ENCODE measurements at regions not wholly inside any gene's neighbourhood (a gene's known extent, or its start where the extent isn't known, plus 50 kb on each side); places are given as distances from the start of the nearest gene placed in this dataset.

- no peaks in the 10 kb centered on the region for H3K36me3 Mint-ChIP-seq (ENCODE audit: low read depth)
- no peak overlapping the region for H3K27ac Mint-ChIP-seq
- no peaks in the 10 kb centered on the region for H3K9me3 Mint-ChIP-seq
- no peaks in the 10 kb centered on the region for H3K4me1 Mint-ChIP-seq (ENCODE audit: low read depth)
- no peak overlapping the region for H3K4me3 Mint-ChIP-seq
- no peaks in the 10 kb centered on the region for H3K27me3 Mint-ChIP-seq (ENCODE audit: low read depth)
Measured at GRCh38 chr2:14557111-14557510, 75.4 kb upstream of the LRATD1 start.

- H3K27ac Mint-ChIP-seq, result no peak overlapping the region
Measured at GRCh38 chr2:14557916-14558315, 74.6 kb upstream of the LRATD1 start.

GRCh38 chr2:14558335-14558919, 74.1 kb upstream of the LRATD1 start:
- no peaks in the 10 kb centered on the region for H3K4me1 Mint-ChIP-seq (ENCODE audit: low read depth)
- no peaks in the 10 kb centered on the region for H3K9me3 Mint-ChIP-seq
- H3K27ac Mint-ChIP-seq, result no peak overlapping the region
- no peaks in the 10 kb centered on the region for H3K27me3 Mint-ChIP-seq (ENCODE audit: low read depth)
- H3K36me3 Mint-ChIP-seq (ENCODE audit: low read depth), result no peaks in the 10 kb centered on the region
- no peak overlapping the region for H3K4me3 Mint-ChIP-seq

More at GRCh38 chr2:14557916-14558315, 74.6 kb upstream of the LRATD1 start:
- Mint-ChIP-seq H3K4me3 (no peak overlapping the region), H3K27me3 (ENCODE audit: low read depth) (no peaks in the 10 kb centered on the region), H3K4me1 (ENCODE audit: low read depth) (no peaks in the 10 kb centered on the region), H3K9me3 (no peaks in the 10 kb centered on the region), H3K36me3 (ENCODE audit: low read depth) (no peaks in the 10 kb centered on the region)

- H3K4me3 Mint-ChIP-seq, result no peak overlapping the region
- no peak overlapping the region for H3K27ac Mint-ChIP-seq
- no peaks in the 10 kb centered on the region for H3K36me3 Mint-ChIP-seq (ENCODE audit: low read depth)
- no peaks in the 10 kb centered on the region for H3K4me1 Mint-ChIP-seq (ENCODE audit: low read depth)
- H3K27me3 Mint-ChIP-seq (ENCODE audit: low read depth), result no peaks in the 10 kb centered on the region
- no peaks in the 10 kb centered on the region for H3K9me3 Mint-ChIP-seq
Measured at GRCh38 chr2:14560716-14561115, 71.8 kb upstream of the LRATD1 start.

GRCh38 chr2:14563324-14563723, 69.2 kb upstream of the LRATD1 start:
- no peaks in the 10 kb centered on the region for H3K36me3 Mint-ChIP-seq (ENCODE audit: low read depth)
- H3K27me3 Mint-ChIP-seq (ENCODE audit: low read depth), result no peaks in the 10 kb centered on the region
- H3K27ac Mint-ChIP-seq, result no peak overlapping the region
- no peaks in the 10 kb centered on the region for H3K9me3 Mint-ChIP-seq
- no peaks in the 10 kb centered on the region for H3K4me1 Mint-ChIP-seq (ENCODE audit: low read depth)
- no peak overlapping the region for H3K4me3 Mint-ChIP-seq

- no peaks in the 10 kb centered on the region for H3K4me1 Mint-ChIP-seq (ENCODE audit: low read depth)
- H3K4me3 Mint-ChIP-seq, result no peak overlapping the region
- H3K9me3 Mint-ChIP-seq, result peaks cover 3% of the 10 kb centered on the region
- H3K36me3 Mint-ChIP-seq (ENCODE audit: low read depth), result no peaks in the 10 kb centered on the region
- no peaks in the 10 kb centered on the region for H3K27me3 Mint-ChIP-seq (ENCODE audit: low read depth)
- H3K27ac Mint-ChIP-seq, result no peak overlapping the region
Measured at GRCh38 chr2:14565666-14566065, 66.9 kb upstream of the LRATD1 start.

GRCh38 chr2:14567561-14567960, 65.0 kb upstream of the LRATD1 start:
- H3K36me3 Mint-ChIP-seq (ENCODE audit: low read depth), result no peaks in the 10 kb centered on the region
- H3K4me1 Mint-ChIP-seq (ENCODE audit: low read depth), result no peaks in the 10 kb centered on the region
- peaks cover 3% of the 10 kb centered on the region for H3K9me3 Mint-ChIP-seq
- no peaks in the 10 kb centered on the region for H3K27me3 Mint-ChIP-seq (ENCODE audit: low read depth)
- no peak overlapping the region for H3K4me3 Mint-ChIP-seq
- H3K27ac Mint-ChIP-seq, result no peak overlapping the region

GRCh38 chr2:14569294-14569693, 63.2 kb upstream of the LRATD1 start:
- Mint-ChIP-seq H3K4me1 (ENCODE audit: low read depth) (no peaks in the 10 kb centered on the region), H3K9me3 (peaks cover 3% of the 10 kb centered on the region), H3K36me3 (ENCODE audit: low read depth) (no peaks in the 10 kb centered on the region), H3K27ac (no peak overlapping the region), H3K27me3 (ENCODE audit: low read depth) (no peaks in the 10 kb centered on the region), H3K4me3 (no peak overlapping the region)

- H3K27me3 Mint-ChIP-seq (ENCODE audit: low read depth), result no peaks in the 10 kb centered on the region
- H3K4me1 Mint-ChIP-seq (ENCODE audit: low read depth), result no peaks in the 10 kb centered on the region
- H3K9me3 Mint-ChIP-seq, result peaks cover 3% of the 10 kb centered on the region
- no peak overlapping the region for H3K4me3 Mint-ChIP-seq
- no peak overlapping the region for H3K27ac Mint-ChIP-seq
- H3K36me3 Mint-ChIP-seq (ENCODE audit: low read depth), result no peaks in the 10 kb centered on the region
Measured at GRCh38 chr2:14572633-14573032, 59.9 kb upstream of the LRATD1 start.

- no peak overlapping the region for H3K27ac Mint-ChIP-seq
- H3K4me1 Mint-ChIP-seq (ENCODE audit: low read depth), result no peaks in the 10 kb centered on the region
- H3K9me3 Mint-ChIP-seq, result no peaks in the 10 kb centered on the region
Measured at GRCh38 chr2:14577843-14578242, 54.7 kb upstream of the LRATD1 start.

More at GRCh38 chr2:14577843-14578242, 54.7 kb upstream of the LRATD1 start:
- H3K27me3 Mint-ChIP-seq (ENCODE audit: low read depth), result no peaks in the 10 kb centered on the region
- H3K36me3 Mint-ChIP-seq (ENCODE audit: low read depth), result no peaks in the 10 kb centered on the region
- H3K4me3 Mint-ChIP-seq, result no peak overlapping the region

All from T-helper 1 cell treated with Interleukin-12 subunit alpha and Interleukin-12 subunit beta and Interleukin-4 antibody, amounts not matched to agents 30 μg/mL and 1 μg/mL, for 36 hours (primary cell).